ENCODE measurements at regions not wholly inside any gene's neighbourhood (a gene's known extent, or its start where the extent isn't known, plus 50 kb on each side); places are given as distances from the start of the nearest gene placed in this dataset.

- TF ChIP-seq AFF4 (CRISPR knock-in tag; IDR thresholded peaks at IDR 0.05) = no peak
- no peak for TF ChIP-seq TSC22D2 (CRISPR knock-in tag; IDR thresholded peaks at IDR 0.05; ENCODE audit: borderline replicate concordance)
- no peak for TF ChIP-seq CAMTA2 (CRISPR knock-in tag; IDR thresholded peaks at IDR 0.05; ENCODE audit: borderline replicate concordance)
- no peak for TF ChIP-seq NFE2 (CRISPR knock-in tag; IDR thresholded peaks at IDR 0.05)
- no peak for TF ChIP-seq ZNF546 (CRISPR knock-in tag; conservative IDR thresholded peaks at IDR 0.05)
- no peak for TF ChIP-seq ISL2 (CRISPR knock-in tag; IDR thresholded peaks at IDR 0.05)
- TF ChIP-seq TEF (CRISPR knock-in tag; IDR thresholded peaks at IDR 0.05) = no peak
Measured at GRCh38 chr18:77551055-77551454, 301.4 kb downstream of the GALR1 start (continued).

GRCh38 chr18:77552945-77553344 is 303.3 kb downstream of the GALR1 start:
- H3K4me2 ChIP-seq (ENCODE audit: low read depth, low read length) = no peak overlapping the region
- DNase-seq (ENCODE audit: low spot score) (no peak), FAIRE-seq (no peak), ATAC-seq (no peak)
- ChIA-PET CTCF (ENCODE audit: low intra/inter-chr PET ratio, low total read pairs) (no interaction called here), POLR2A (no interaction called here)
- intact Hi-C loops (cut with micrococcal nuclease; ENCODE audit: unreplicated experiment) (no loop called here), in situ Hi-C loops (cut with HindIII; ENCODE audit: extremely low pct_ligation_motif_present, low pct_unique_long_range_greater_than_20kb) (no loop called here)
- BruUV-seq (replicated peaks) = no TSS peak
- H3K9me3 ChIP-seq (ENCODE audit: low read length) = no peaks in the 10 kb centered on the region
- 2% methylated on average over 3 of the region's 3 CpGs for WGBS (ENCODE audit: low lambda C conversion rate)
- no peak for TF ChIP-seq ZNF260 (CRISPR knock-in tag; IDR thresholded peaks at IDR 0.05; ENCODE audit: borderline replicate concordance, low read depth)
- no peaks in the 10 kb centered on the region for H4K20me1 ChIP-seq (ENCODE audit: insufficient read depth, low read length)
- H3K27me3 ChIP-seq (ENCODE audit: control insufficient read depth in 1 of 2, insufficient read depth in 2 of 2, low read length in 2 of 2) = no peaks in the 10 kb centered on the region
- no peak overlapping the region for H3K4me3 ChIP-seq (replicated peaks in 1 of 3; ENCODE audit: insufficient read depth in 1 of 3, low read depth in 2 of 3, low read length in 3 of 3)
- H3K9ac ChIP-seq (ENCODE audit: insufficient read depth, low read depth, low read length) = no peak overlapping the region
- no peak overlapping the region for H2AFZ ChIP-seq (ENCODE audit: low read length)
- H3K79me2 ChIP-seq (ENCODE audit: insufficient read depth, low read length) = no peaks in the 10 kb centered on the region
- no peaks in the 10 kb centered on the region for H3K36me3 ChIP-seq (replicated peaks in 1 of 2; ENCODE audit: control insufficient read depth in 1 of 2, insufficient read depth in 2 of 2, low read length in 2 of 2)
- no peaks in the 10 kb centered on the region for H3K4me1 ChIP-seq (ENCODE audit: insufficient read depth, low read length)
- H3K27ac ChIP-seq (ENCODE audit: extremely low read length, insufficient read depth, low read length) = no peak overlapping the region

Measured in HepG2 (cell line).